GM12878 (cell line): ENCODE measurements at regions not wholly inside any gene's neighbourhood (a gene's known extent, or its start where the extent isn't known, plus 50 kb on each side); places are given as distances from the start of the nearest gene placed in this dataset.
A peak's percentile ranks its signal among the peaks of the same experiment; 100 is the strongest.

Experiments
- ATAC-seq: fragments of 200-7000 bp; cut with Tn5 transposase; 3 replicates; pipeline ENCODE4 v1.9.1; 2020; ENCODE audit warnings: mild to moderate bottlenecking, moderate library complexity
- BruUV-seq: library from RNA; stranded (reverse); fragments of 400-500 nt; replicated peaks from 2 replicates; lab custom pipeline; 2021; lab: Mats Ljungman, UMichigan
- CTCF ChIA-PET: fragments of 300-600 bp; sonication (Branson Sonifier 250); formaldehyde crosslinking; extraction: SDS; loops from one replicate; lab custom pipeline; 2021; ENCODE audit warnings: inconsistent platforms; lab: Yijun Ruan, JAX
- POLR2A ChIA-PET: fragments of 350-600 bp; formaldehyde crosslinking; extraction: SDS; loops from one replicate; lab custom pipeline; 2021; ENCODE audit warnings: inconsistent platforms; lab: Charles Lee
- RAD21 ChIA-PET: fragments of 300-600 bp; sonication (Branson Sonifier 250); formaldehyde crosslinking; loops from one replicate; lab custom pipeline; 2023; ENCODE audit warnings: antibody characterized with exemption; ENCODE audit not compliant: unreplicated experiment; lab: Charles Lee
- SMC1A ChIA-PET: fragments of 300-600 bp; sonication (Branson Sonifier 250); formaldehyde crosslinking; loops from one replicate; lab custom pipeline; 2023; ENCODE audit not compliant: unreplicated experiment, uncharacterized antibody; lab: Charles Lee
- DNase-seq: peaks from one replicate; pipeline ENCODE4 v3.0.0-alpha.2; 2011; ENCODE audit warnings: low read depth, low spot score
- FAIRE-seq: peaks from 3 replicates; lab custom pipeline; 2011; peaks lifted over from hg19 to GRCh38; lab: Jason Lieb, UNC
- H2AFZ ChIP-seq: 2 replicates; pipeline ENCODE4 v1.6.0; 2011; ENCODE audit warnings: low read depth, low read length, control low read depth; ENCODE audit not compliant: control insufficient read depth
- H3K27ac ChIP-seq: 2 replicates; pipeline ENCODE4 v1.5.1; 2011; ENCODE audit warnings: control low read depth; ENCODE audit not compliant: control insufficient read depth, insufficient read depth
- H3K27me3 ChIP-seq, 2 experiments: replicated peaks in 1 of 2; 2 replicates each; pipeline versions ENCODE4 v1.6.0 to v1.6.1; 2011; ENCODE audit warnings: low read length in 1 of 2; ENCODE audit not compliant: control insufficient read depth in 2 of 2, insufficient read depth in 2 of 2
- H3K36me3 ChIP-seq, 2 experiments: 2 replicates each; pipeline ENCODE4 v1.5.1; 2011; ENCODE audit warnings: low read length in 1 of 2; ENCODE audit not compliant: control insufficient read depth in 2 of 2, insufficient read depth in 2 of 2
- H3K4me1 ChIP-seq: 2 replicates; pipeline ENCODE4 v1.6.1; 2011; ENCODE audit warnings: mild to moderate bottlenecking, low read length, moderate library complexity, mixed read lengths; ENCODE audit not compliant: control insufficient read depth, insufficient read depth
- H3K4me2 ChIP-seq: 2 replicates; pipeline ENCODE4 v1.6.0; 2011; ENCODE audit warnings: control low read depth; ENCODE audit not compliant: control insufficient read depth, insufficient read depth
- H3K4me3 ChIP-seq: fragments of 200-600 bp; sonication (generic); 2 replicates; pipeline ENCODE4 v1.5.1; 2016
- H3K79me2 ChIP-seq: 2 replicates; pipeline ENCODE4 v1.6.0; 2011; ENCODE audit warnings: low read length; ENCODE audit not compliant: control insufficient read depth, insufficient read depth
- H3K9ac ChIP-seq: 2 replicates; pipeline ENCODE4 v1.8.0; 2011; ENCODE audit warnings: low read length, control low read depth, mixed read lengths; ENCODE audit not compliant: control insufficient read depth, insufficient read depth
- H3K9me3 ChIP-seq: replicated peaks from 3 replicates; pipeline ENCODE4 v1.5.1; 2011; ENCODE audit warnings: mild to moderate bottlenecking, low read length; ENCODE audit not compliant: control insufficient read depth, insufficient read depth
- H4K20me1 ChIP-seq: 2 replicates; pipeline ENCODE4 v1.6.0; 2011; ENCODE audit not compliant: control insufficient read depth, insufficient read depth
- BCL3 ChIP-seq: IDR thresholded peaks from 2 replicates; pipeline ENCODE4 v1.6.1; 2011; ENCODE audit warnings: borderline replicate concordance, low read depth, mild to moderate bottlenecking, moderate library complexity, low read length; ENCODE audit not compliant: insufficient read depth, poor library complexity, severe bottlenecking
- CREM ChIP-seq: IDR thresholded peaks from 2 replicates; pipeline ENCODE4 v1.6.1; 2014; ENCODE audit warnings: antibody characterized with exemption, low read depth
- ELK1 ChIP-seq: IDR thresholded peaks from 2 replicates; pipeline ENCODE4 v1.6.1; 2012; ENCODE audit warnings: low read depth, low read length, improper control_type of control experiment
- HSF1 ChIP-seq: fragments of 150-350 bp; IDR thresholded peaks from 2 replicates; pipeline ENCODE4 v1.6.1; 2014; ENCODE audit warnings: mild to moderate bottlenecking, low read depth, low read length
- NBN ChIP-seq: fragments of 450-650 bp; IDR thresholded peaks from 2 replicates; pipeline ENCODE4 v1.6.1; 2016
- NR2F1 ChIP-seq: fragments of 450-650 bp; conservative IDR thresholded peaks from 2 replicates; pipeline ENCODE4 v1.6.1; 2017; ENCODE audit warnings: mild to moderate bottlenecking
- PBX3 ChIP-seq: IDR thresholded peaks from 2 replicates; pipeline ENCODE4 v1.6.1; 2011; ENCODE audit warnings: mild to moderate bottlenecking, low read depth, low read length, moderate library complexity; ENCODE audit not compliant: insufficient replicate concordance
- POLR2AphosphoS2 ChIP-seq: IDR thresholded peaks from 2 replicates; pipeline ENCODE4 v1.6.1; 2011; ENCODE audit warnings: low read depth, mild to moderate bottlenecking, low read length, improper control_type of control experiment, moderate library complexity
- RUNX3 ChIP-seq: IDR thresholded peaks from 2 replicates; pipeline ENCODE4 v1.6.1; 2012; ENCODE audit warnings: low read length, inconsistent platforms
- ZBTB4 ChIP-seq: fragments of 450-650 bp; formaldehyde crosslinking; IDR thresholded peaks from 2 replicates; pipeline ENCODE4 v1.4.0; 2022; ENCODE audit warnings: mild to moderate bottlenecking, moderate library complexity
- WGBS: methylation state at CpG from one replicate; pipeline ENCODE4 v1.1.6; 2016; ENCODE audit warnings: low lambda C conversion rate; ENCODE audit not compliant: insufficient replicate concordance, insufficient coverage; ENCODE audit errors: missing lambda C conversion rate; 5-methylcytosine and 5-hydroxymethylcytosine counted together
- in situ Hi-C: fragments of 300-500 bp; cut with MboI; formaldehyde crosslinking; loops from 9 replicates; pipeline ENCODE4 v1.14.3; 2018; ENCODE audit warnings: mixed read lengths
- intact Hi-C: fragments of 100-400 bp; cut with micrococcal nuclease; formaldehyde crosslinking; loops from one replicate; pipeline ENCODE4 v1.14.2; 2022; ENCODE audit not compliant: unreplicated experiment

GRCh38 chr2:8152392-8153257, 529.2 kb upstream of the ID2 start:
- Histone ChIP-seq H3K9ac (no peak overlapping the region), H3K9me3 (peaks cover 7% of the 10 kb centered on the region; the same call in 2 of the 3 replicates), H2AFZ (no peak overlapping the region; the same call in 1 of the 2 replicates), H3K4me2 (peak overlapping the region; percentile 6; the same call in 1 of the 2 replicates), H3K27ac (no peak overlapping the region), H3K36me3 (no peaks in the 10 kb centered on the region), H3K27me3 (no peaks in the 10 kb centered on the region), H3K4me3 (no peak overlapping the region), H3K4me1 (peaks cover 9% of the 10 kb centered on the region), H3K79me2 (no peaks in the 10 kb centered on the region), H4K20me1 (no peaks in the 10 kb centered on the region)
- ATAC-seq: peak; percentile 99
- ChIA-PET CTCF (no interaction called here), RAD21 (interaction anchor here (0.6 to 1.6 kb wide), 12 partner anchors 16 to 585 kb away, joined by 3 to 5 read pairs (median 4); partner anchors contain the start of gene ID2), POLR2A (interaction anchor here (0.7 to 1.3 kb wide), 3 partner anchors 18 to 87 kb away, joined by 3 read pairs; no protein-coding TSS in a partner anchor), SMC1A (interaction anchor here (0.6 to 1.8 kb wide), 16 partner anchors 9 to 427 kb away, joined by 3 to 6 read pairs (median 3); no protein-coding TSS in a partner anchor)
- 42% methylated on average over 11 of the region's 11 CpGs for WGBS
- peak; percentile 45 for DNase-seq
- intact Hi-C loops: no loop called here
- no TSS peak for BruUV-seq
- peak; percentile 71 for FAIRE-seq
- in situ Hi-C loops: no loop called here
- TF ChIP-seq PBX3: no peak
- TF ChIP-seq ELK1: no peak
- no peak for TF ChIP-seq CREM
- TF ChIP-seq HSF1: no peak
- TF ChIP-seq NBN: peak; percentile 59; the same call in 1 of the 2 replicates
- no peak for TF ChIP-seq BCL3
- no peak for TF ChIP-seq POLR2AphosphoS2
- no peak for TF ChIP-seq ZBTB4
- TF ChIP-seq NR2F1: peak; percentile 16; the same call in 1 of the 2 replicates
- peak; percentile 87 for TF ChIP-seq RUNX3
